ENCODE measurements at regions not wholly inside any gene's neighbourhood (a gene's known extent, or its start where the extent isn't known, plus 50 kb on each side); places are given as distances from the start of the nearest gene placed in this dataset.

- H3K4me1 ChIP-seq (ENCODE audit: insufficient read depth, low read length): peaks cover 7% of the 10 kb centered on the region; the same call in 1 of the 2 replicates
- H4K8ac ChIP-seq (replicated peaks; ENCODE audit: insufficient read length, low read depth, low read length): no peak overlapping the region
- H3K18ac ChIP-seq (ENCODE audit: insufficient read length, low read depth, low read length): no peak overlapping the region
- no peaks in the 10 kb centered on the region for H3K79me2 ChIP-seq (ENCODE audit: insufficient read depth, low read length)
- H4K91ac ChIP-seq (ENCODE audit: insufficient read length, low read depth, low read length): no peak overlapping the region
- no peak overlapping the region for H2BK5ac ChIP-seq (ENCODE audit: insufficient read length, low read length)
- H3K4me2 ChIP-seq (ENCODE audit: insufficient read depth, insufficient read length, low read length): no peak overlapping the region
- DNase-seq: no peak
- H2AK5ac ChIP-seq (ENCODE audit: insufficient read length, low read length): no peak overlapping the region
- no peaks in the 10 kb centered on the region for H3K79me1 ChIP-seq (ENCODE audit: insufficient read depth, low read depth, low read length, poor library complexity, severe bottlenecking)
- H3K9me3 Mint-ChIP-seq: peaks cover 17 to 18% of the 10 kb centered on the region in 2 experiments
- H2BK20ac ChIP-seq (ENCODE audit: low read depth, low read length, poor library complexity, severe bottlenecking): no peak overlapping the region
- H3K36me3 Mint-ChIP-seq (ENCODE audit: insufficient read depth in 1 of 3, low read depth in 3 of 3): peaks cover 2 to 17% (median 7%) of the 10 kb centered on the region in 3 experiments; a peak in 5 of 7 replicates
- H3K27me3 Mint-ChIP-seq (ENCODE audit: low read depth): no peaks in the 10 kb centered on the region; the same call in 1 of the 2 replicates
- no peak overlapping the region for H3K27ac ChIP-seq (ENCODE audit: insufficient read length, low read depth, low read length)
- H3T11ph ChIP-seq (ENCODE audit: low read length): no peak overlapping the region
- TF ChIP-seq, protein P1, sequence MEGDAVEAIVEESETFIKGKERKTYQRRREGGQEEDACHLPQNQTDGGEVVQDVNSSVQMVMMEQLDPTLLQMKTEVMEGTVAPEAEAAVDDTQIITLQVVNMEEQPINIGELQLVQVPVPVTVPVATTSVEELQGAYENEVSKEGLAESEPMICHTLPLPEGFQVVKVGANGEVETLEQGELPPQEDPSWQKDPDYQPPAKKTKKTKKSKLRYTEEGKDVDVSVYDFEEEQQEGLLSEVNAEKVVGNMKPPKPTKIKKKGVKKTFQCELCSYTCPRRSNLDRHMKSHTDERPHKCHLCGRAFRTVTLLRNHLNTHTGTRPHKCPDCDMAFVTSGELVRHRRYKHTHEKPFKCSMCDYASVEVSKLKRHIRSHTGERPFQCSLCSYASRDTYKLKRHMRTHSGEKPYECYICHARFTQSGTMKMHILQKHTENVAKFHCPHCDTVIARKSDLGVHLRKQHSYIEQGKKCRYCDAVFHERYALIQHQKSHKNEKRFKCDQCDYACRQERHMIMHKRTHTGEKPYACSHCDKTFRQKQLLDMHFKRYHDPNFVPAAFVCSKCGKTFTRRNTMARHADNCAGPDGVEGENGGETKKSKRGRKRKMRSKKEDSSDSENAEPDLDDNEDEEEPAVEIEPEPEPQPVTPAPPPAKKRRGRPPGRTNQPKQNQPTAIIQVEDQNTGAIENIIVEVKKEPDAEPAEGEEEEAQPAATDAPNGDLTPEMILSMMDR (conservative IDR thresholded peaks at IDR 0.05): no peak
- H3K27me3 ChIP-seq (ENCODE audit: insufficient read depth, low read length): no peaks in the 10 kb centered on the region
- no peak overlapping the region for H2AFZ ChIP-seq (ENCODE audit: low read length)
- no peak overlapping the region for H3K56ac ChIP-seq (ENCODE audit: insufficient read length, low read depth, low read length)
- no peak overlapping the region for H3K9ac ChIP-seq (ENCODE audit: extremely low read depth, insufficient read length, low read length)
- no peak overlapping the region for H3K27ac Mint-ChIP-seq
- H3K9me3 ChIP-seq (ENCODE audit: control insufficient read depth, low read depth, low read length): no peaks in the 10 kb centered on the region
- no peak overlapping the region for H2BK120ac ChIP-seq (ENCODE audit: low read depth, low read length, poor library complexity, severe bottlenecking)
- WGBS (ENCODE audit: extremely low coverage, insufficient read length, low lambda C conversion rate): no CpG with 5 or more reads among the region's 34 CpGs
- no peaks in the 10 kb centered on the region for H4K20me1 ChIP-seq (ENCODE audit: control insufficient read depth, insufficient read depth, insufficient read length)
- peaks cover 17 to 18% of the 10 kb centered on the region in 2 experiments for H3K4me1 Mint-ChIP-seq
- H3K23me2 ChIP-seq (ENCODE audit: insufficient read length, low read depth, low read length, poor library complexity, severe bottlenecking): no peaks in the 10 kb centered on the region
- no peak overlapping the region for H3K4ac ChIP-seq (ENCODE audit: low read depth, low read length)
- H3K14ac ChIP-seq (ENCODE audit: insufficient read depth, low read length): no peak overlapping the region
- H3K23ac ChIP-seq (ENCODE audit: insufficient read length, low read depth, low read length): no peak overlapping the region
- no peak overlapping the region for H4K5ac ChIP-seq (ENCODE audit: insufficient read length, low read depth, low read length)
- H2BK15ac ChIP-seq (ENCODE audit: low read depth, low read length): no peak overlapping the region
- no peak overlapping the region for H2BK12ac ChIP-seq (ENCODE audit: insufficient read length, low read depth, low read length)
- H3K4me3 Mint-ChIP-seq: no peak overlapping the region
Measured at GRCh38 chr6:163630572-163630971, 216.1 kb downstream of the QKI start.

Data from H9 (cell line).